ENCODE measurements at regions not wholly inside any gene's neighbourhood (a gene's known extent, or its start where the extent isn't known, plus 50 kb on each side); places are given as distances from the start of the nearest gene placed in this dataset.
A peak's percentile ranks its signal among the peaks of the same experiment; 100 is the strongest.
"Not testable (repeated sequence)": the region's sequence is repeated elsewhere in the genome, so short reads cannot be mapped to it uniquely, and the experiment has no call there.

DNA sequence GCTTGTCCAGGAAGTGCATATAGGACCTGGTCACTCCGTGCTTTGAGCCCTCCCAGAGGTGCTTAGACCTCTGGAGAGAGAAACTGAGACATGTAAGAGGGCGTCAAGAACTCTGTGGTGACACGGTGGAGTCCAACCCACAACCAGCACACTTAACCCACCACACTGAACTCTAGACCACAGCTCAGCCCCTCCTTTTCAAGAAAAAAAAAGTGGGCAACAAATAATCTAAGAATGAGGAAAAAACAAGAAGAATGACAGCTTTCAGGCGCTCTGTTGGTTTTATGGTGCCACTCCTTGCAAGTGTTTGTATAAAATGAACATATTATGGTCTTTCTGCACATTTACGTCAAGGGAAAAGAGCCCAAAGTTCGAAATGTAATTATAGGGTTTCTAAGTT, 50.2 kb upstream of the SNAPC3 start:
- no peak for DNase-seq (ENCODE audit: low spot score)

DNA sequence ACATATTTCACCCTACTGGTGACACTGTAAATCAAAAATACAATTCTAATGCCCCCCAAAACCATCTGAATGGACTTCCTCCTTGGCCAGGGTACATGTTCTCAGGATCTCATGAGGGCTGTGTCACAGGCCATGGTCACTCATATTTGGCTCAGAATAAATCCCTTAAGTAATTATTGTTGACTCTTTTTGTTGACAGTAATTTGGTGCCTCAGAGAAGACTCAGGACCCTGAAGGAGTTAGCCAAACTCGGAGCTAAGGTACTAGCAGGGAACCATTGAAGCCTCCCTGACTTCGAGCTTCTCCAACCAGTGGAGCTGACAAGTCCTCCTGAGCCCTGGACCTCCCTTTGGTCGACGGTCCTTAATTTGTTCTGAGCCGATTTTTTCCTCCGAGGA, 51.2 kb upstream of the SNAPC3 start:
- no peak for DNase-seq (ENCODE audit: low spot score)

DNA sequence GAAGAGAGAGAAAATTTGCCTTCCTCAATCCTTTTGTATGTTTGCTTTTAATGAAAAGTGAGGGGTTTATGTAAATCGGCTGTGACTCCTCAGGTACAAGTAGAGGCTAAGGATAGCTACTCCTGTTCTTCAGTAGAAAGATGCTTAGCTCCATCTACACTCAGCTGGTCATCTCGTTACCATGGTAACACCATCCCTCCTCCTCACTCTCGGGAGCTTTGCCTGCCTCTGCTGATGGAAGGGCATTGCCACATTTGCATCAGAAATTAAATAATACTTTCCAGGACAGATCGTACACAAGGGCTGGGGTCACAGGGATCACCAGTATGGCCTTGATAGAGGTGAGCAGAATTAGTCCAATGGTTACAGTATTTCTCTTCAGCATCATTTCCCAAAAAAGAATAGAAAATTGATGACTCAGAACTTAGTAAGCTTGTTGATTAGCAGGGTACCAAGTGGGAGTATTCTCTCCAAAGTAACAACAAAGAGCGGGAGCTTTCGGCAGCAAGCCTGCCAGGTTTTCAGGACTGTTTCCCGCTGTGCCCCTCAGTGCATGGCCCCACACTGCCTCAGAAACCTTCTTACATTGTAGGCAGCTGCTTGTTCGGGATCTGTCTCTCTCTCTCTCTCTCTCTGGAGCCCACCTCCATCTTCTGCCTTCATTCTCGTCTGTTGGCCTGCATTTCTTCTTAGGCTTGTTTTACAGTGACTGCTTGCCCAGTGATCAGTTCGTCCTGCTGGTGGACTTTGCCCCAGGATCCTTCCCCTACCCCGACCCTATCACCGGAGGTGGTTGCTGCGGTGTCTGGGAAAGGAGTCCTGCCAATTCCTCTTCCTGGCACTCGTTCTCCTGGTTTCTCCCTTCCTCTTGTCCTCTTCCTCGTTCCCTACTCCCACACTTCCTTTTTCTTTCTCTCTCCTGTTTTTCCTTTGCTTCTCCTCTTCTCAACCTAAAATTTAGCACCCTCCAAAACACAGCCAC, 51.9 kb upstream of the SNAPC3 start:
- DNase-seq (ENCODE audit: low spot score): peak; percentile 48

DNA sequence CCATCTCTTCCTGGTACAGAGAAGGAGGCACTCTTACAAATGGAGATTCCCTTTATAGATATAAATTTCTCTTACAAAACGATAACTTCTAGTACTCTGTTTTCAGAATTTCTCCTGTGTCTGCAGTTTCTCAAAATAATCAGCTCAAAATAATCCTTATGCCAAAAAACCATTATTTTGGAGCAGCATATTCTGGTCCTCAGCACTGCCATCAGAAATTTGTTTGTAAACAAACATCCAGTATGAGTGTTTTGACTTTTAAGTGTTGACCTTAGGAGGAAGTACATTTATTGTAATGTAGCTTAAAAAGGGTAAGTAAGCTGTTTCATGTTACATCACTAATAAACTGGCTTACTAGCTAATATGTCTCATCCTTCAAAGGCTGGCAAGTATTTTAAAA, 52.8 kb upstream of the SNAPC3 start:
- DNase-seq (ENCODE audit: low spot score): no peak

DNA sequence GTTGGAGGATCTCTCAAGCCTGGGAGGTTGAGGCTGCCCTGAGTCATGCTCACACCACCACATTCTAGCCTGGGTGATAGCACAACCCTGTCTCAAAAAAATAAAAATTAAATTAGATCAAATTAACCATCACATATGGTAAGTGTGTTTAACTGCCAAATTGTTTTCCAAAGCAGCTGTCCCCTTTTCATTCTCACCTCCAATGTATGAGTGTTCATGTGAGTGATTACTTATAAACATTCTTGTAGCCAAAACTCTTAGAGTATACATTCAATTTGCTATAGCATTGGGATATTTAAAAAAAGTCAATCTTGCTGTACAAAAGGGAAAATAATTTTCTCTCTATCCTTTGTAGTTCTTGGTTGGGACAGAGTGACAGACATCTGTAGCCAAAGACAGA, 53.4 kb upstream of the SNAPC3 start:
- no peak for DNase-seq (ENCODE audit: low spot score)

DNA sequence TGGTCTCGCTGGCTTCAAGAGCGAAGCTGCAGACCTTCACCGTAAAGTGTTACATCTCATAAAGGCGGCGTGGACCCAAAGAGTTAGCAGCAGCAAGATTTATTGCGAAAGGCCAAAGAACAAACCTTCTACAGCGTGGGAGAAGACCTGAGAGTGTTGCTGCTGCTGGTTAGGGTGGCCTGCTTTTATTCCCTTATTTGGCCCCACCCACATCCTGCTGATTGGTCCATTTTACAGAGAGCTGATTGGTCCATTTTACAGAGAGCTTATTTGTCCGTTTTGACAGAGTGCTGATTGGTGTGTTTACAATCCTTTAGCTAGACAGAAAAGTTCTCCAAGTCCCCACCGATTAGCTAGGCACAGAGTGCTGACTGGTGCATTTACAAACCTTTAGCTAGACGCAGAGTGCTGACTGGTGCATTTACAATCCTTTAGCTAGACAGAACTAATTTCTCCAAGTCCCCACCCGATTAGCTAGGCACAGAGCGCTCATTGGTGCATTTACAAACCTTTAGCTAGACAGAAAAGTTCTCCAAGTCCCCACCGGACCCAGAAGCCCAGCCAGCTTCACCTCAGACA, 57.6 kb upstream of the SNAPC3 start:
- not testable (repeated sequence) for DNase-seq (ENCODE audit: low spot score)

DNA sequence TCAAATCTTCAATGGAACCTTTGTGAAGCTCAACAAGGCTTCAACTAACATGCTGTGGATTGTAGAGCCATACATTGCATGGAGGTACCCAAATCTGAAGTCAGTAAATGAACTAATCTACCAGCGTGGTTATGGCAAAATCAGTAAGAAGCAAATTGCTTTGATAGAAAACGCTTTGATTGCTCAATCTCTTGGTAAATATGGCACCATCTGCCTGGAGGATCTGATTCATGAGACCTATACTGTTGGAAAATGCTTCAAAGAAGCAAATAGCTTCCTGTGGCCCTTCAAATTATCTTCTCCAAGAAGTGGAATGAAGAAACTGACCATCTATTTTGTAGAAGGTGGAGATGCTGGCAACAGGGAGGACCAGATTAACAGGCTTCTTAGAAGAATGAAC, 54.7 kb upstream of the TTC39B start:
- no peak for DNase-seq (ENCODE audit: low spot score)

DNA sequence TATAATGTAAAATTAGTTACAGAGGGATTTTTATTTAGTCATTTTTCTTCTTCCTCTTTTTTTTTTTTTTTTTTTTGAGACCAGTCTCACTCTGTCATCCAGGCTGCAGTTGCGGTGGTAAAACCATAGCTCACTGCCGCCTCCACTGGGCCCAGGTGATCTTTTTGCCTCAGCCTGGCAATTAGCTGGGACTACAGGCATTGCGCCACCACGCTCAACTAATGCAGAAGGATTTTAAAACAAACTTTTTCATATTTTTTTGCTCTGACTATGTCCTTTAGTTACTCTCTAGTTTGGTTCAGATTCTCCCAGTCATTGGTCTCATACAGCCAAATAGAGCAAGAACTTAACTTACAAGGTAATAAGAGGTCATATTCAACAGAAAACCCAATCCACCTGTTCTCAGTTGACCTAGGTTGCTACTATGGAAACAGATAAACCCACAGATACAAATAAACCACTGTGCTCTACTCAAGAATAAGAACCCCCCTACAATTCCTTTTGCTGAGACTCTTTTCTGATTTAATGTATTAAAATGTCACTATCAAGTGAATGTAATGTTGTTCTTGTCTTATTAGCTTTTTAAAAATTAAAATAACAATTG, 50.1 kb upstream of the TTC39B start:
- no peak for DNase-seq (ENCODE audit: low spot score)

Data from iPS-NIHi11 (cell line).